ENCODE measurements at regions not wholly inside any gene's neighbourhood (a gene's known extent, or its start where the extent isn't known, plus 50 kb on each side); places are given as distances from the start of the nearest gene placed in this dataset.

- H3K4me3 ChIP-seq (ENCODE audit: low read length) = no peak overlapping the region
- no peak for DNase-seq (ENCODE audit: low read depth)
- TF ChIP-seq CTCF (conservative IDR thresholded peaks at IDR 0.05; ENCODE audit: low read length) = no peak
These were observed 592.5 kb upstream of the ZEB2 start for GRCh38 chr2:145112467-145112866.

- no peak for TF ChIP-seq CTCF (conservative IDR thresholded peaks at IDR 0.05; ENCODE audit: low read length)
- DNase-seq (ENCODE audit: low read depth) = peak; percentile 50
These were observed 590.9 kb upstream of the ZEB2 start for GRCh38 chr2:145110668-145111356.

GRCh38 chr2:145108959-145109710, 589.2 kb upstream of the ZEB2 start:
- no peak for DNase-seq (ENCODE audit: low read depth)
- TF ChIP-seq CTCF (conservative IDR thresholded peaks at IDR 0.05; ENCODE audit: low read length) = no peak
- no peak overlapping the region for H3K4me3 ChIP-seq (ENCODE audit: low read length)

More at GRCh38 chr2:145110668-145111356, 590.9 kb upstream of the ZEB2 start:
- H3K4me3 ChIP-seq (ENCODE audit: low read length) = no peak overlapping the region

GRCh38 chr2:145108361-145108778, 588.5 kb upstream of the ZEB2 start:
- no peak for TF ChIP-seq CTCF (conservative IDR thresholded peaks at IDR 0.05; ENCODE audit: low read length)
- peak; percentile 31 for DNase-seq (ENCODE audit: low read depth)
- H3K4me3 ChIP-seq (ENCODE audit: low read length) = no peak overlapping the region

GRCh38 chr2:145106293-145106692, 586.4 kb upstream of the ZEB2 start:
- H3K4me3 ChIP-seq (ENCODE audit: low read length) = no peak overlapping the region
- no peak for TF ChIP-seq CTCF (conservative IDR thresholded peaks at IDR 0.05; ENCODE audit: low read length)
- DNase-seq (ENCODE audit: low read depth) = no peak

- TF ChIP-seq CTCF (conservative IDR thresholded peaks at IDR 0.05; ENCODE audit: low read length) = no peak
- H3K4me3 ChIP-seq (ENCODE audit: low read length) = no peak overlapping the region
- no peak for DNase-seq (ENCODE audit: low read depth)
These were observed 582.8 kb upstream of the ZEB2 start for GRCh38 chr2:145102706-145103105.

- no peak for TF ChIP-seq CTCF (conservative IDR thresholded peaks at IDR 0.05; ENCODE audit: low read length)
- DNase-seq (ENCODE audit: low read depth) = no peak
- no peak overlapping the region for H3K4me3 ChIP-seq (ENCODE audit: low read length)
These were observed 580.4 kb upstream of the ZEB2 start for GRCh38 chr2:145100301-145100700.
